ENCODE measurements at regions not wholly inside any gene's neighbourhood (a gene's known extent, or its start where the extent isn't known, plus 50 kb on each side); places are given as distances from the start of the nearest gene placed in this dataset.

GRCh38 chr11:28911829-28912228 lies 803.6 kb downstream of the METTL15 start:
- no peak overlapping the region for H4K91ac ChIP-seq (ENCODE audit: low read depth, low read length)
- H4K12ac ChIP-seq (ENCODE audit: low read depth, low read length), result no peak overlapping the region
- no peaks in the 10 kb centered on the region for H3K27me3 ChIP-seq (ENCODE audit: insufficient read depth, low read length)
- no peak overlapping the region for H3K18ac ChIP-seq (ENCODE audit: low read length)
- no peak overlapping the region for H3K27ac ChIP-seq (ENCODE audit: low read depth, low read length)
- H2BK5ac ChIP-seq (ENCODE audit: low read depth, low read length, poor library complexity), result no peak overlapping the region
- no peaks in the 10 kb centered on the region for H3K9me3 ChIP-seq (ENCODE audit: insufficient read depth, low read depth, low read length)
- no peak overlapping the region for H3K14ac ChIP-seq (ENCODE audit: low read length)
- no peaks in the 10 kb centered on the region for H3K36me3 ChIP-seq (ENCODE audit: control insufficient read depth in 1 of 2, insufficient read depth in 2 of 2, low read length in 2 of 2)
- WGBS (ENCODE audit: extremely low coverage, insufficient coverage, insufficient read length), result no CpG with 5 or more reads among the region's 1 CpG
- H3K23ac ChIP-seq (ENCODE audit: low read length), result no peak overlapping the region
- H4K8ac ChIP-seq (ENCODE audit: low read depth, low read length), result no peak overlapping the region
- DNase-seq, result no peak
- H3K4me3 ChIP-seq (ENCODE audit: low read depth, low read length), result no peak overlapping the region
- no peaks in the 10 kb centered on the region for H3K79me2 ChIP-seq (ENCODE audit: control insufficient read depth, insufficient read depth, low read length, poor library complexity)
- H3K4ac ChIP-seq (ENCODE audit: low read depth, low read length), result no peak overlapping the region
- no peak overlapping the region for H2AK5ac ChIP-seq (ENCODE audit: low read length)
- no peak overlapping the region for H2AFZ ChIP-seq (ENCODE audit: insufficient read depth, low read length, poor library complexity)
- H3K9ac ChIP-seq (ENCODE audit: low read length), result no peak overlapping the region
- no peak overlapping the region for H2BK120ac ChIP-seq (ENCODE audit: insufficient read depth, low read length, poor library complexity)
- no peak overlapping the region for H3K4me2 ChIP-seq (ENCODE audit: low read length)
- H2BK12ac ChIP-seq (ENCODE audit: low read length), result no peak overlapping the region
- no peaks in the 10 kb centered on the region for H3K4me1 ChIP-seq (ENCODE audit: control insufficient read depth in 1 of 2, insufficient read depth in 2 of 2, low read length in 2 of 2)
- H3K79me1 ChIP-seq (ENCODE audit: low read length), result no peaks in the 10 kb centered on the region

GRCh38 chr11:28910926-28911325 lies 802.7 kb downstream of the METTL15 start:
- Histone ChIP-seq H3K79me1 (ENCODE audit: low read length) (no peaks in the 10 kb centered on the region), H3K4me3 (ENCODE audit: low read depth, low read length) (no peak overlapping the region), H2BK12ac (ENCODE audit: low read length) (no peak overlapping the region), H3K4me2 (ENCODE audit: low read length) (no peak overlapping the region), H4K91ac (ENCODE audit: low read depth, low read length) (no peak overlapping the region), H3K4ac (ENCODE audit: low read depth, low read length) (no peak overlapping the region), H2BK5ac (ENCODE audit: low read depth, low read length, poor library complexity) (no peak overlapping the region), H3K4me1 (ENCODE audit: control insufficient read depth in 1 of 2, insufficient read depth in 2 of 2, low read length in 2 of 2) (no peaks in the 10 kb centered on the region), H3K9ac (ENCODE audit: low read length) (no peak overlapping the region), H2AFZ (ENCODE audit: insufficient read depth, low read length, poor library complexity) (no peak overlapping the region), H4K8ac (ENCODE audit: low read depth, low read length) (no peak overlapping the region), H2AK5ac (ENCODE audit: low read length) (no peak overlapping the region), H3K36me3 (ENCODE audit: control insufficient read depth in 1 of 2, insufficient read depth in 2 of 2, low read length in 2 of 2) (no peaks in the 10 kb centered on the region), H3K18ac (ENCODE audit: low read length) (no peak overlapping the region), H3K27me3 (ENCODE audit: insufficient read depth, low read length) (no peaks in the 10 kb centered on the region), H3K27ac (ENCODE audit: low read depth, low read length) (no peak overlapping the region), H3K9me3 (ENCODE audit: insufficient read depth, low read depth, low read length) (no peaks in the 10 kb centered on the region), H3K14ac (ENCODE audit: low read length) (no peak overlapping the region), H4K12ac (ENCODE audit: low read depth, low read length) (no peak overlapping the region), H2BK120ac (ENCODE audit: insufficient read depth, low read length, poor library complexity) (no peak overlapping the region), H3K79me2 (ENCODE audit: control insufficient read depth, insufficient read depth, low read length, poor library complexity) (no peaks in the 10 kb centered on the region), H3K23ac (ENCODE audit: low read length) (no peak overlapping the region)
- no peak for DNase-seq
- WGBS (ENCODE audit: extremely low coverage, insufficient coverage, insufficient read length), result no CpG with 5 or more reads among the region's 2 CpGs

GRCh38 chr11:28903716-28904115 lies 795.5 kb downstream of the METTL15 start:
- Histone ChIP-seq H3K9ac (ENCODE audit: low read length) (no peak overlapping the region), H3K27me3 (ENCODE audit: insufficient read depth, low read length) (no peaks in the 10 kb centered on the region), H3K4ac (ENCODE audit: low read depth, low read length) (no peak overlapping the region), H2BK120ac (ENCODE audit: insufficient read depth, low read length, poor library complexity) (no peak overlapping the region), H2BK5ac (ENCODE audit: low read depth, low read length, poor library complexity) (no peak overlapping the region), H3K4me2 (ENCODE audit: low read length) (no peak overlapping the region), H3K79me1 (ENCODE audit: low read length) (no peaks in the 10 kb centered on the region), H4K91ac (ENCODE audit: low read depth, low read length) (no peak overlapping the region), H4K12ac (ENCODE audit: low read depth, low read length) (no peak overlapping the region), H3K14ac (ENCODE audit: low read length) (no peak overlapping the region), H3K36me3 (ENCODE audit: control insufficient read depth in 1 of 2, insufficient read depth in 2 of 2, low read length in 2 of 2) (no peaks in the 10 kb centered on the region), H3K23ac (ENCODE audit: low read length) (no peak overlapping the region), H4K8ac (ENCODE audit: low read depth, low read length) (no peak overlapping the region), H3K79me2 (ENCODE audit: control insufficient read depth, insufficient read depth, low read length, poor library complexity) (no peaks in the 10 kb centered on the region), H2AFZ (ENCODE audit: insufficient read depth, low read length, poor library complexity) (no peak overlapping the region), H2AK5ac (ENCODE audit: low read length) (no peak overlapping the region), H3K4me1 (ENCODE audit: control insufficient read depth in 1 of 2, insufficient read depth in 2 of 2, low read length in 2 of 2) (no peaks in the 10 kb centered on the region), H2BK12ac (ENCODE audit: low read length) (no peak overlapping the region), H3K9me3 (ENCODE audit: insufficient read depth, low read depth, low read length) (no peaks in the 10 kb centered on the region), H3K27ac (ENCODE audit: low read depth, low read length) (no peak overlapping the region), H3K18ac (ENCODE audit: low read length) (no peak overlapping the region), H3K4me3 (ENCODE audit: low read depth, low read length) (no peak overlapping the region)
- no peak for DNase-seq
- no CpG with 5 or more reads among the region's 2 CpGs for WGBS (ENCODE audit: extremely low coverage, insufficient coverage, insufficient read length)

GRCh38 chr11:28900427-28900826 lies 792.2 kb downstream of the METTL15 start:
- H3K4me2 ChIP-seq (ENCODE audit: low read length), result no peak overlapping the region
- H3K23ac ChIP-seq (ENCODE audit: low read length), result no peak overlapping the region
- H3K9ac ChIP-seq (ENCODE audit: low read length), result no peak overlapping the region
- no peak overlapping the region for H2BK5ac ChIP-seq (ENCODE audit: low read depth, low read length, poor library complexity)
- H3K14ac ChIP-seq (ENCODE audit: low read length), result no peak overlapping the region
- no peak overlapping the region for H2BK120ac ChIP-seq (ENCODE audit: insufficient read depth, low read length, poor library complexity)
- no peak overlapping the region for H3K4me3 ChIP-seq (ENCODE audit: low read depth, low read length)
- no peak overlapping the region for H4K91ac ChIP-seq (ENCODE audit: low read depth, low read length)
- H3K36me3 ChIP-seq (ENCODE audit: control insufficient read depth in 1 of 2, insufficient read depth in 2 of 2, low read length in 2 of 2), result no peaks in the 10 kb centered on the region
- no peak for DNase-seq
- H2AFZ ChIP-seq (ENCODE audit: insufficient read depth, low read length, poor library complexity), result no peak overlapping the region
- no peak overlapping the region for H3K4ac ChIP-seq (ENCODE audit: low read depth, low read length)
- H4K12ac ChIP-seq (ENCODE audit: low read depth, low read length), result no peak overlapping the region
- no peaks in the 10 kb centered on the region for H3K79me2 ChIP-seq (ENCODE audit: control insufficient read depth, insufficient read depth, low read length, poor library complexity)
- H3K9me3 ChIP-seq (ENCODE audit: insufficient read depth, low read depth, low read length), result no peaks in the 10 kb centered on the region
- WGBS (ENCODE audit: extremely low coverage, insufficient coverage, insufficient read length), result no CpG with 5 or more reads among the region's 3 CpGs
- no peak overlapping the region for H3K18ac ChIP-seq (ENCODE audit: low read length)
- H4K8ac ChIP-seq (ENCODE audit: low read depth, low read length), result no peak overlapping the region
- H3K27ac ChIP-seq (ENCODE audit: low read depth, low read length), result no peak overlapping the region
- H3K4me1 ChIP-seq (ENCODE audit: control insufficient read depth in 1 of 2, insufficient read depth in 2 of 2, low read length in 2 of 2), result no peaks in the 10 kb centered on the region
- no peaks in the 10 kb centered on the region for H3K79me1 ChIP-seq (ENCODE audit: low read length)
- no peaks in the 10 kb centered on the region for H3K27me3 ChIP-seq (ENCODE audit: insufficient read depth, low read length)
- H2BK12ac ChIP-seq (ENCODE audit: low read length), result no peak overlapping the region
- H2AK5ac ChIP-seq (ENCODE audit: low read length), result no peak overlapping the region

- H3K4ac ChIP-seq (ENCODE audit: low read depth, low read length), result no peak overlapping the region
- H2BK5ac ChIP-seq (ENCODE audit: low read depth, low read length, poor library complexity), result no peak overlapping the region
- no peak overlapping the region for H3K27ac ChIP-seq (ENCODE audit: low read depth, low read length)
- no peaks in the 10 kb centered on the region for H3K9me3 ChIP-seq (ENCODE audit: insufficient read depth, low read depth, low read length)
- no peak overlapping the region for H3K18ac ChIP-seq (ENCODE audit: low read length)
- no peaks in the 10 kb centered on the region for H3K27me3 ChIP-seq (ENCODE audit: insufficient read depth, low read length)
- no peaks in the 10 kb centered on the region for H3K79me1 ChIP-seq (ENCODE audit: low read length)
- no peaks in the 10 kb centered on the region for H3K4me1 ChIP-seq (ENCODE audit: control insufficient read depth in 1 of 2, insufficient read depth in 2 of 2, low read length in 2 of 2)
- H3K79me2 ChIP-seq (ENCODE audit: control insufficient read depth, insufficient read depth, low read length, poor library complexity), result no peaks in the 10 kb centered on the region
- H3K14ac ChIP-seq (ENCODE audit: low read length), result no peak overlapping the region
- no peak overlapping the region for H4K8ac ChIP-seq (ENCODE audit: low read depth, low read length)
- H2AK5ac ChIP-seq (ENCODE audit: low read length), result no peak overlapping the region
- no peak overlapping the region for H2BK12ac ChIP-seq (ENCODE audit: low read length)
- H4K91ac ChIP-seq (ENCODE audit: low read depth, low read length), result no peak overlapping the region
- no peaks in the 10 kb centered on the region for H3K36me3 ChIP-seq (ENCODE audit: control insufficient read depth in 1 of 2, insufficient read depth in 2 of 2, low read length in 2 of 2)
- H4K12ac ChIP-seq (ENCODE audit: low read depth, low read length), result no peak overlapping the region
- no peak overlapping the region for H2AFZ ChIP-seq (ENCODE audit: insufficient read depth, low read length, poor library complexity)
- DNase-seq, result no peak
- H3K9ac ChIP-seq (ENCODE audit: low read length), result no peak overlapping the region
- no peak overlapping the region for H2BK120ac ChIP-seq (ENCODE audit: insufficient read depth, low read length, poor library complexity)
- H3K4me2 ChIP-seq (ENCODE audit: low read length), result no peak overlapping the region
- no peak overlapping the region for H3K23ac ChIP-seq (ENCODE audit: low read length)
- H3K4me3 ChIP-seq (ENCODE audit: low read depth, low read length), result no peak overlapping the region
Observed at GRCh38 chr11:28899706-28900105, 791.5 kb downstream of the METTL15 start.

Measured in trophoblast cell (in vitro differentiated cells and primary cell).